Activated CD4-positive, CD25-positive, alpha-beta regulatory T cell treated with anti-CD3 and anti-CD28 coated beads, Interleukin-2, amount 50 U/mL, for 24 hours (primary cell): ENCODE measurements at regions not wholly inside any gene's neighbourhood (a gene's known extent, or its start where the extent isn't known, plus 50 kb on each side); places are given as distances from the start of the nearest gene placed in this dataset.
A peak's percentile ranks its signal among the peaks of the same experiment; 100 is the strongest.

Experiments used
- ATAC-seq, 2 donors: fragments of 150-1000 bp; cut with Tn5 transposase; one replicate each; pipeline ENCODE4 v1.10.0; 2021; ENCODE audit warnings: mild to moderate bottlenecking in 1 of 2, moderate library complexity in 1 of 2

DNA sequence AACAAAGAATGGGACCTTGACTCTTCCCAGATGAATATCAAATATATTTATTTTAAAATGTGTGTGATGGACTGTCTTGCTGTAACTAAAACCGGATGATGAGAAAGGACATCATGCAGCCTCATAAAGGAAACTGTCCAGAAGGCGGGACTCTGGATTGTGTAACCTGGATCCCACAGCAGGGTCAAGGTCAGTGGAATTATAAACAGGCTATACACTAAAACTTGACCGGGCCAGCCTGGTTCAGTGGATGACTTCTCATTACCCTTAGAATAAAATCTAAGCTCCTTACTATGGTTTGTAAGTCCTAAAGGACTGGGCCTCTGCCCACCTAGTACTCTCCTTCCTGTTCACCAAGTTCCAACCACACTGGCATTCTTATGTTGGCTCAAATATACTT is 280.3 kb downstream of the ELAVL2 start:
- no peak for ATAC-seq

DNA sequence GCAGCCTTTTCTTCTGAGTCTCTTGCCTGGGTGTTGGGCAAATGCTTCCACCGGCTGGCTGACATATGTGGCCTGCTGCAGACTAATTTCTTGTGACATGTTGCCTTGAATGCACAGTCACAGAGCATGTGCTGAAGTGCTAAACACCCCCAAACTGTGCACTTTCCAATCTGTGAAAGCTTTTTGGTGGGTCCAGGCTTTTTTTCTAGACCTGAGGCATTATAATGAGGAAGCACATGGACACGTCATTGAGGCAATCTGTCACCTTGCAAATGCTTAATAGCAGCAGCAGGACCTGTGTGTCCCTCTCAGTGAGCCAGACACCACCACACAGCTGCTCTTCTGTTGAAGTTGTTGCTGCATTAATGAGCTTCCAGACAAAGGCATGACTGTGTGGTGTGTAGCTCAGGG is 274.7 kb downstream of the ELAVL2 start:
- ATAC-seq, result no peak

DNA sequence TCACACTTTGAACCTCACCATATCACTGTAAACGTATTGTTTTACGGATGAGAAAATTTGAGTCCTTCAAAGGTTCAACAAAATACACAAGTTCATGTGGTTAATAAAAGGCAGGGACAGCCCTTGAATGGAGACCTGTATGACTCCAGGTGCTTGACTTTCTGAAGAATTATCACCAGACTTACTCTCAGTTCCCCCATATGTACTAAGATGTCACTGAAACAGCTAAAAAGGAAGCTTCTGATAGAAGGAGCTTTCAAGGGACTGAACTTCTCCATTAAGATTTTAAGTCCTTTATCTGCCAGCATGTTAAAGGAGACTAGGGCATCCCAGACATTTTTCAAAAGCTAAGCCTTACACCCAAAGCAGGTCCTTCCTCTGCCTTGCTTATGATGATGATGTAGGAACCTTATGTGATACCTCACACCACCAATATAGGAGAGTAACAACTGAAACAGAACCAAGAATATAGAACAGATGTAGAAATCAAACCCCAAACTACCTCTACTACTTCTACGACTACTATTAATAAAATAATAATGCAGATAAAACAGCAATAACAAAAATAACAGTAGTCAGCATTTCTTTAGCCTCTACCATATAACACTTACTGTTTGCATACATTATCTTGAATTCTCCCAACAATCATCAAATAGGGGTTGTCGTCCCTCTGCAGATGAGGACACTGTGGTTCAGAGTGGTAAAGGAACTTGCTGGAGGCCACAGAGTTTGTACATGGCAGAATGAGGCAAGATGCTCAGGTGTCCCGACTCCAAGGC is 273.9 kb downstream of the ELAVL2 start:
- ATAC-seq, result no peak

DNA sequence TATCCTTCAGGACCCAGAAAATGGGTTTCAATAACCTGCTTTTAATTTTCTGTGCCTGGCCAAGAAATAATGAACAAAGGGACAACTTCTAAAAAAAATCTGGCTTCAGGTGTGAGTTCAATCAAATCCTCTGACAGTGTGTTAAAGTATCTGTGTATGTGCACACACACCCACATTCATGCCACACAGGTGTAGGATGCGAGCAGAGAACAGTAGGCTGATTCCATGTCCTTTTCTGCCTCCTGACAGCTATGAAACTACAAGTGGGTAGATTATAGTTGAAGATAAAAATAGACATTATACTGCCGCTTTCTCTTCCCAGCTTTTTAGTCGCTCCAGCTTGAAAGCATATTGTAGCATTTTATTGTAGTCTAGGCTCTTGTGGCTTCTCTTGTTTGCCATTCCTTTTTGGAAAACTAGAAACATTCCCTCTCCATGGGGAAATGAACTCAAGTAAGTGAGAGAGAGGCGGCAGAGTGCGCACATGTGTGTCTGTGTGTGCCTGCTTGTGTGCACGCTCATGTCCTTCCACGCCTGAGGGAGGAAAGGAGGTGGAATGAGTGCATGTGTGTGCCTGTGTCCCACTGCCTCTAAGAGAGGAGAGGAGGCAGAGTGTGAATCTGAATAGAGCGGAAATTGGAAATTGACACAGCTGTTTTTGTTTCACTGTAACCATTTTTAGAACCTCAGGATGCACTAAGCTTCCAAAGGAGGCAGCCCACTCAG is 273.0 kb downstream of the ELAVL2 start:
- no peak for ATAC-seq

DNA sequence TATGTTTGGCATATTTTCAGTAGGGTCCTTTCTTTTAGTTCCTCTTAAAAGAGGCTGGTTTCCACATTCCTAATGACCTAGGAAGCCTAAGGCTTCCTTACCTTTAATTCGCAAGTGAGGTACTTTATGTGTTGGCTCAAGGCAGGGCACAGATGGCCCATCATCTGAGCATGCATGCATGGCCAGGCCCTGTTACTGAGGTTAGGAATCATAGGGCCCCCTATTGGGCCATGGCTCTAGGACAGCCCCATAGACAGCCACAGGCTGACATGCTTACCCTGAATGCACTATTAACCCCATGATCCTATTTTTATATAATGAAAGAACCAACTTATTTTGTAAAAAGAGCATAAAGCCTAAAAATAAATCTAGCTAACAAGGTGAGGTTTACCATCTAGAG is 271.4 kb downstream of the ELAVL2 start:
- ATAC-seq, result no peak

DNA sequence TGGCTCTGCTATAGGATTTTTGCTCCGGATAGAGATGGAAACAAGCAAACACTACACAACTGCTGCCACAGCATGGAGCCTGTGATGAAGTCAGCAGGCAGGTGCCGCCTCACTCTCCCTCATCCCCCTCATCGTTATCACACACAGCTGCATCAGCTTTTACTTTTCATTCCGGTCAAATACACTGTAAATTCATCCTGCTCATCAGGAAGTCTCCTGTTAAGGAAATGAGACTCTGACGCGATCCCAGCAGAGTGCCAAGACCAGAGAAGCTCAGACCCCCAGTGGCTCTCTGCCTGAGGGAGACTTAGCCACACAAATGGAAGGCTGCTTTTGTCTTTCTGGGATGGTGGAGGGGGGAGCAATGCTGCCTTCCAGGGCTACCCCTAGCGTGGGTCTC is 270.2 kb downstream of the ELAVL2 start:
- no peak for ATAC-seq

DNA sequence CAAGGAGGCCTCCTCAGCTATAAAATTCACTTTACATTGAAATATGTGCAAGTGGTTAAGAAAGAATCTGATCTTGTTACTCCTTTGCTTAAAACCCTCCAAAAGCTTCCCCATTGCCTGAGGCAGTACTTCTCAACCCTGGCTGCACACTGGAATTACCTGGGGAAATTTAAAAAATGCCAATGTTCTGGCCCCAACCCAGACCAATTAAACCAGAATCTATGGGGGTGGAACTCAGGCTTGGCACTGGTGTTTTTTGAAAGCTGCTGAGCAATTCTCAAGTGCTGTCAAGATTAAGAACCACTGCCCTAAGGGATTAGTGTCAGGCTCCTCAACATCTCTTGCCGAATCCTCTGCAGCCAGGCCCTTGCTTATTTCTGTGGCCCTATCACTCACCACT is 269.6 kb downstream of the ELAVL2 start:
- no peak for ATAC-seq

DNA sequence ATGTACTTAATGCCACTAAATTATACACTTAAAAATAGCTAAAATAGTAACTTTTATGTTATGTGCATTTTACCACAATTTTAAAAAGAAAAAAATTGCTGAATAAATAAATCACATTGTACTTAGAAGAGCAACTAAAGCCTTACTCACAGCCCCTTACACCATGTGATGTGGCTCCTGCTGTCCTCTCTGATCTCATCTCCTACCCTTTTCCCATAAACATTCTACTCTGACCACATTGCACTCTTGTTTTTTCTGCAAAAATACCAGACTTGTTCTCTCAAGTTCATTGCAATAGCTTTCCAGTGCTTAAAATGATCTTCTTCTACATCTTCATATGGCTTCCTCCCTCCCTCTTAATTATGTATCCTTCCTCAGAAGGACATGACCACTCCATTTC is 268.4 kb downstream of the ELAVL2 start:
- ATAC-seq, result no peak

DNA sequence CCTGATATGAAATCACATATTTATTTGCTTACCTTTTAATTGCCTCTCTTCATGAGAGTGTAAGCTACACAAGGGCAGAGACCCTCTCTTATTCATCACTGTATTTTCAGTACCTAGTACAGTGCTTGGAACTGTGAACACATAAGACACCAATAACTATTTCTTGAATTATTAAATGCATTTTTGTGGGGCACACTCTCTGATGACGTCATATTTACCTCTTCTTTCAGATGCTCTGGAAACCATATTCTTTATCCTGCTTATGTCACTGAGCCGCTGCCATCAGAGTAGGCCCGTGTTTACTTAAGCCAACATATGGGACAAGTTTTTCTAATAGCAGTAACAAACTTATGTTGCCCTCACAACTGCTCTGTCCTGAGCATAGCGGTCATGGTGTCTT is 266.5 kb downstream of the ELAVL2 start:
- ATAC-seq, result no peak

DNA sequence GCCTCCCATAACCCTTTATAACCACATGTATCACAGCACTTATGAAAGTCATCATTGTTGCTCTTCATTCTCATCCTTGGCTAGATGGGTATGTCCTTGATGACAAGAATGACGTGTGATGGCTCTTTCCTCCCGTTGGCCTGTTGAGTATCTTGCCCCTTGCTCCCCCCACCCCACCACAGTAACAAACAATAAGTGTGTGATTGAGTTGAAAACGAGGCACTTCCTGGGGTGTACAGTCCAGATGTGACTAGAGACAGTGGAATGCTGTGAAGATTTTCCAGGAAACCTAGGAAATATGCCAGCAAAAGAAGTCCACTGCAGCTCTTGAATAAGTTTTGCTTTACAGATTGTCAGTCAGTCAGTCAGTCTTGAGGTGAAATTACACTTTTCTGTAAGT is 262.5 kb downstream of the ELAVL2 start:
- ATAC-seq, result no peak

DNA sequence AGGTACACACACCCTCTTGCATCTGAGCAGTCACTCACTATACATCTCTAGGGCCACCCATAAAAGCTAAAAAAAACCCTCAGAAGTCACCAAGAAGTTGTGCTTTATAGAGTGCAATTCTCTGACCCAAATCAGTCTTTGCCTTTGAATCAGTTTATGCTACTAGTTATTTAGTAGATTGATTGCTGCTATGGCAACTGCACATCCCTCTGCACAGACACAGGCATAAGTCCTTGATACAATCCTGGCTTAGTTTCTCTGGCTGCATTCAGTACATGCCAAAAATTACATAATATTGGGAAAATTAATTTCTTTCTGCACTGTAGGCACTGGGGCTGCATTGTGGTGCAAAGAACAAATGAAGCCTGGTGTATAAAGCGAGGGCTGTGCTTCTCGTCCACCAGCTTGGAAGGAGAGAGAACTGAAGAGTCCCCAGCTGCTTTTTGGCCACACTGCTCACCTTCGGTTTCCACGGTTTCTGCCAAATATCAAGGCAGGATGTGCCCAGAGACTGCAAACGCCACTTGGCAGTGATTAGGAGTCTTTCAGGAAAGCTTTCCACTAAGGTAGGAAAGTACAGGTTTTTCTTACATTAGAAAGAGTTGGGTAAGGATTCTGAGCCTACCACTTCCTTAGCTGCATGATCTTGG is 258.4 kb downstream of the ELAVL2 start:
- no peak for ATAC-seq

DNA sequence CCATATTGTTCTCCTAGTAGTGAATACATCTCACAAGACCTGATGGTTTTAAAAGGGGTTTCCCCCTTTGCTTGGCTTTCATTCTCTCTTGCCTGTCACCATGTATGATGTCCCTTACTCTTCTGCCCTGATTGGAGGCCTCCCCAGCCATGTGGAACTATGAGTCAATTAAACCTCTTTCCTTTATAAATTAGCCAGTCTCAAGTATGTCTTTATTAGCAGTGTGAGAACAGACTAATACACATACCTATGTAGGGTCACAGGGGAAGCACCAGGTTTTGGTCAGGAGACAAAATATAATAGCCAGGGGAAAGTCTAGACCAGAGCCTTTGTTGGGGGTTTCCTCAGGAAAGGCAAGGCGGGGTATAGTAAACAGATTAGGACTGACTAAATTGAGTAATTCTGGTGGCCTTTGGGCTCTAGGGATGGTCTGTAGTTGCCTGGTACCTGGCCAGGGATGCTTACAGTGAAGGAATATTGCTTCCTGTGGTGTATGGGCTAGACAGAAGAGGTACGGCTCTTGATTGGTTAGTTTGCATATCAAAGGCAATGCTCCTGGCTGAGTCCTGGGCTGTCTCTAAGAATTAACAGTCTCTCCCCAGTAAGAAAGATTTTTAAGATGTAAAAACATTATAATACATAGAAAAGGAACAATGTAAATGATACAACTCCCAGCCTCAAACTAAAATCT is 254.5 kb downstream of the ELAVL2 start:
- ATAC-seq, result no peak

DNA sequence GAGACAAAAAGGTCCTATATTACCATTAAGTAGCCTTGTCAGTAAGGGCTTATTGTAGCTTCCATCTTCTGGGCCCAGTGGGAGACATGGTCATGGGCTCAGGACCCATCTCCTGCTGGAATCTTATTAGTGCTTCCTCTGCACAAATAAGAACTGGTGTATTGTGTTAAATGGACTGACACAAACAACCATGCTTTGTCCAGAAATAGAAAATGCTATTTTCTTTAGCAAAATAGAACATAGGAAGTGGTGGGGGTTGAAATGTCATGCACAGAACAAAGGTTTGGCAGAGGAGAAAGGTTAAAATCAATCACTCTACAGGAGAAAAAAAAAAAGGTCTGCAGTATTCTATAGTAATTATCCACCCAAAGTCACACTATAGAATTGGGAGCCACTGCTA is 252.2 kb downstream of the ELAVL2 start:
- ATAC-seq, result no peak

DNA sequence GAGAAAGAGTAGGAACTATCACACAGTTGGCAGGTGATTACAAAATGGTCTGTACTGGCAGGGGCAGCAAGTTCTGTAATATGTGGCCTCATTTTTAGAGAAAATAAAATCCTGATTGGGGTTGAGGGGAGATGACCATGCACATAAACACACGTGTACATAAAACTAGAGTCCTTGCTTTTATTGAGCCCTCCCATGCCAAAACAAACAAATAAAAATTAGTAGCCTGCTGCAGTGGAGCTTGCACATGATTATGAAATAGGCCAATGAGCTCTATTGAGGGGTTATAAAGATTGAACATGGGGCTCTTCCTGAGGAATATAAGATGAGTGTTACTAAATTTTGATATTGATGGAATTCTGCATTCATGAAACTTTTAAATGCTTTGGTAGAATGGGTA is 248.4 kb downstream of the ELAVL2 start:
- no peak for ATAC-seq

DNA sequence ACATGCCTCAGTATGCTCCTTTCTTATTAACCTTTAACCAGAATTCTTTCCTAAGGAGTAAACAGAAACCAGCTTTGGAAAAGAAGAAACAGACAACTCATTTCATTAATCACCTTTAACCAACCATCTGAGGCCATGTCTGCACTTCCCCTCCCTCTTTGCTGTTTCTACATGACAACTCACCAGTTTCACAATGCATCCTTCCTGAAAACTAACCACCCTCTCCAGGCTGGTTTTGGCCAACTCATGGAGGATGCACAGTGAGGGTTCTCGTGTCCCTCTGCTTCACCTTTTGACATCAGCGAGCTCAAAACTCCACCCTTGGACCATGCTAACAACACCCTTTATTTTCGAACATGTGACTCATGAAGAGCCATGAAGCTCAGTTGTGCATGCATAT is 244.1 kb downstream of the ELAVL2 start:
- ATAC-seq, result no peak

DNA sequence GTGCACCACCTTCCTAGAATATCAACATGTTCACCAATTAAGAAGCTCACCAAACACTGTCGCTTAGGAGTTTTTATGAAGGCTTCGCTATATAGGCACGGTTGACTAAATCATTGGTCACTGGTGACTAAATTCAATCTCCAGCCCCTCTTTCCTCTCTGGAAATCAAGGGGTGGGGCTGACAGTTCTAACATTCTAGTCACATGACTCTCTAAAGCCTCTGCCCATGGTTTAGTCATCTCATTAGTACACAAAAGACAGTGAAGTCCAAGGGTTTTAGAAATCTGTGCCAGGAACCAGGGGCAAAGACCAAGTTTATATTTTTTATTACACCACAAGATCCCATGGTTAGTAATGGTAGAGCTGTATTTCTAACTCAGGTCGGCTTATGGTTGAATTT is 243.2 kb downstream of the ELAVL2 start:
- no peak for ATAC-seq

DNA sequence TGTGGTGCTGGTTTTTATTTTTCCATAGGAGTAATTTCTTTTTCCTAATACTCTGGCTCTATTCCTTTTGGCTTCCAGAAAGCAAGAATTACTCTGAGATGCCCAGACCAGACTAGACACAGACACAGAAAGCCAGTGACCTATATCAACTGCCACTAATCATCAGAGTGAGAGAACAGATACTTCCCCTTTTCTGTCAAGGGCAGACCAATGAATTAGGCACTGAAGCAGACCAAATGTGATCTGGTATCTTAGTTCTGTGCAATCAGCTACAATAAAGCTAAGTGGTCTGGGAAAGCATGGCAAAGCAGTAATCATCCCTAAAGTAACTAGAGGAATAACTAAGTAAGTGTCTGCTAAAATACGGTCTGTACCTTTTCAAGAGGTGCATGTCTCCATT is 239.1 kb downstream of the ELAVL2 start:
- ATAC-seq, result no peak

DNA sequence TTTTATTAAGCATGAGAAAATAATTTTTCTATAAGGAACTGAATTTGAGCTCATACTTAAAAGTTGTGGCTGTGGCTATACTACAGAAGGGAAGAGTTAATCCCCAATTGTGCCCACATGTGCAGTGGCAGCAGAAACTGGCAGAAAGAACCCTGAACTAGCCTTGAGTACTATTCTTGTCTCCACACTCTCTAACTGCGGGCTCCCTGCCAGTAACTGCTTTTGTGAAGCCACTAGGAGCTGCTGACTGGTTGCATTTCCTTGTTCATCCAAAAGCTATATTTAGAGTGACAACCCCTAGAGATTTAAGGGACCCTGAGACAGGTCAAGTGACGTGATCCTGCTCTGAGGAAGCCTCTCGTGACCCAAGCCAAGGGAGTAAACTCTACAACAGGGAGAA is 238.6 kb downstream of the ELAVL2 start:
- ATAC-seq, result no peak

DNA sequence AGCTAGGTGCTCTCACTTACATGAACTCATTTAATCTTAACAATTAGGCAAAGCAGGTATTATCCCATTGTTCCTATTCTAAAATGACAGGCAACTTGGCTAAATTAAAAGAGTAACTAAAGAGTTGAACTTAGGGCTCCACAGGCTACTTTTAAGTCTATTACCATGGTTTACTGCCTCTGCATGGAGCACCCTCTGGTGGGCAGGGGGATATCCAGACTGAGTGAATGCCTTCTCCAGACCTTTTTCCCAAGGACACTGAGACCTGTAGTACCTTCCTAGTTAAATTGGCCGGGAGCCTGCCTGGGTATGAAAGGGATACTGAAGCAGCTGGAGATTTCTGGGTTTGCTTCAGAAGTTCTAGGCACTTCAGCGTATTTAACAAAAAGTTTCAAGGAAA is 238.1 kb downstream of the ELAVL2 start:
- no peak for ATAC-seq

DNA sequence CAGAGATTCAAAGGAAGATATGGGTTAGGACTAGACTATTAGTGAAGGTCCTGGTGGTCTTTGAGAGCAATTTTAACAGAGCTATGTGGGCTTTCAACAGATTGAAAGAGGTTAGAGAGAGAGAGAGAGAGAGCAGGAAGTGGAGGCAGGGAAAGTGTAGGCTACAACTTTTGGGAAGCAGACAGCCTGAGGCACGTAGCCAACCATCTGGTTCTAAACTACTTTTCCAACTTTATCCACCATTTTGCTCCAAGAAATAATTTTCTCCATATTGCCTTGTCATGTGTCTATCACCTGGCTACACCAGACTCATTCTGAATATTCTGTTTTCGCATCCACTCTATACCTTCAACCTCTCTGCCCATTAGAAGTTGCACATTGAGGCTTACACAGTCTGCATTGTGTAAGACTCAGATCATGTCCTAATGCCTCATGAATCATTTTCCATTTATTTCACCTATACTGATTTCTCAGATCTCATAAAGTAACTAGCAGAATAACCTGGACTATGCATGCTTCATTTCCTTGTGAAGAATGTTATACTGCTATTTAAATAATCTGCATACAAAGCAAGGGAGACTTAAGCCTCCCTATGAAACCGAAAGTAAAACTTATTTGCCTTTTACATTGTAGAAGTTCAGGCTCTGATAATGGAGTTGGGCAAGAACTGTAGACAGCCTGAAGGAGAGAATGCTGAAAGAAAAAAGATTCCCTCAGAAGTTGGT is 235.6 kb downstream of the ELAVL2 start:
- ATAC-seq, result peak; percentile 25 to 30

DNA sequence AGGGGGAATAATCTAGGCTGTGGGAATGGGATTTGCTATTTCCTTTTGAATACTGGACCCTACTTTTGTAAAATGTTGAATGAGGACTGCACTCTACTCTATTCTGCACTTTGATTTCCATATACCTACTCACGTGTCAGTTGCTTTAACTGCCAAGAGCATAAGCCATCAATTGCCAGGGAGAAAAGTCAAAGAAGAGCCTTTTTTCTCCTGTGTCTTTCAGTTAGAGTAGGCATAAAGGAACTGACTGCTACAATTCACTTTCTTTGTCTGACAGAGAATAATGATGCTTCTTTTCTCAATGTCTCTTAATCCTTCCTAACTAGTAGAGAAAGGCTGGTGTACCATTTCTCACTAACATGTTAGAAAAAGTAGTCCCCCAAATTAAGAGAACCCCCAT is 231.6 kb downstream of the ELAVL2 start:
- ATAC-seq, result no peak

DNA sequence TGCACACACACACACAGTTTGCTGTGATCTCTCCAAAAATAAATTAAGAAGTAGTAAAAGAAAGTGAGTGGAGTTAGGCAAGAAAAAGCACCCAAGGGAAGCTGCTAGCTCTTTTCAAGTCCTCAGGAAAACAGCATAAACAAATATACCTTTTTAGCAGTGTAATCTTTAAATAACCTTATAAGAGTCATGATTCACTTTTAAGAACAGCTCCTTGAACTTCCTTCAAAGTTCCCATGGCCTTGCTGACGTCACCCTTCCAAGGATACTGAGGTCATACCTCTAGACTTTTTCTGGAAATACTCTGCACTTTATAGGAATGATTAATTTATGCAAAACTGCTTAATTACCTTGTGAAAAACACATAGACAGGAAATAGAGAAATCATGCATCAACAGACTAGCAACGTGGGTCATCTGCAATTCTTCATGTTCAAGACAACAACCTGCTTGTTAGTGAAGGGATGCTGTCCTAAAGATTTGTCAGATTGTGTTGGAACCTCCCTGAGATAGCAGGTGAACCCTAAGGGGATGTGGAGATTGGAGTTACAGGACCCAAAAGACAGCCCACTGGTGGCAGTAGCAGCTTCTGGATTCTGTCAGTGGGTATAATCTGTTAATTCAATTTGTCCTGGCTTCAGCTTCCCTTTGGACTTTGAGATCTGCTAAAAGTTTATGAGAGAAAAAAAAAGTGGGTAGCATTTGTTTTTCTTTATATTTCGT is 229.0 kb downstream of the ELAVL2 start:
- ATAC-seq, result no peak
